SK-N-SH treated with all-trans-retinoic acid at 6 μM for 48 hours (cell line): ENCODE measurements at regions not wholly inside any gene's neighbourhood (a gene's known extent, or its start where the extent isn't known, plus 50 kb on each side); places are given as distances from the start of the nearest gene placed in this dataset.
A peak's percentile ranks its signal among the peaks of the same experiment; 100 is the strongest.

Source experiments
- ATAC-seq: fragments of 200-7000 bp; cut with Tn5 transposase; 3 replicates; pipeline ENCODE4 v1.9.1; 2020; ENCODE audit warnings: mild to moderate bottlenecking, moderate library complexity
- ARNTL ChIP-seq: fragments of 450-650 bp; formaldehyde crosslinking; IDR thresholded peaks from 2 replicates; pipeline ENCODE4 v1.5.0; 2020; ENCODE audit warnings: low read depth, mild to moderate bottlenecking, moderate library complexity, borderline replicate concordance
- BACH2 ChIP-seq: fragments of 250-450 bp; sonication (Bioruptor Pico); IDR thresholded peaks from 2 replicates; pipeline ENCODE4 v1.9.0; 2021; ENCODE audit warnings: mild to moderate bottlenecking, borderline replicate concordance
- CSDC2 ChIP-seq: fragments of 250-450 bp; sonication (Bioruptor Pico); IDR thresholded peaks from 2 replicates; pipeline ENCODE4 v1.5.0; 2020; ENCODE audit warnings: mild to moderate bottlenecking, moderate library complexity
- GLIS3 ChIP-seq: fragments of 250-450 bp; sonication (Bioruptor Pico); IDR thresholded peaks from 2 replicates; pipeline ENCODE4 v1.5.0; 2020; ENCODE audit warnings: mild to moderate bottlenecking, moderate library complexity
- ISL1 ChIP-seq: fragments of 250-450 bp; sonication (Bioruptor Pico); IDR thresholded peaks from 2 replicates; pipeline ENCODE4 v2.1.2; 2022; ENCODE audit warnings: mild to moderate bottlenecking, moderate library complexity
- OSR1 ChIP-seq: fragments of 250-450 bp; sonication (Bioruptor Pico); IDR thresholded peaks from 2 replicates; pipeline ENCODE4 v1.8.0; 2022; ENCODE audit warnings: moderate library complexity, mild to moderate bottlenecking, inconsistent platforms
- PPARA ChIP-seq: fragments of 250-450 bp; sonication (Bioruptor Pico); IDR thresholded peaks from 2 replicates; pipeline ENCODE4 v1.5.0; 2020; ENCODE audit warnings: mild to moderate bottlenecking, borderline replicate concordance
- RARB ChIP-seq: fragments of 250-450 bp; sonication (Bioruptor Pico); IDR thresholded peaks from 2 replicates; pipeline ENCODE4 v1.8.0; 2021; ENCODE audit warnings: mild to moderate bottlenecking, moderate library complexity
- SNAI2 ChIP-seq: fragments of 250-450 bp; sonication (Bioruptor Pico); IDR thresholded peaks from 2 replicates; pipeline ENCODE4 v1.5.0; 2020; ENCODE audit warnings: mild to moderate bottlenecking, moderate library complexity
- TCF4 ChIP-seq: fragments of 250-450 bp; sonication (Bioruptor Pico); IDR thresholded peaks from 2 replicates; pipeline ENCODE4 v1.8.0; 2021; ENCODE audit warnings: mild to moderate bottlenecking, moderate library complexity, borderline replicate concordance
- TOX ChIP-seq: fragments of 250-450 bp; sonication (Bioruptor Pico); IDR thresholded peaks from 2 replicates; pipeline ENCODE4 v1.8.0; 2021; ENCODE audit warnings: mild to moderate bottlenecking, moderate library complexity, borderline replicate concordance
- TSHZ2 ChIP-seq: fragments of 250-450 bp; sonication (Bioruptor Pico); IDR thresholded peaks from 2 replicates; pipeline ENCODE4 v1.5.0; 2020; ENCODE audit warnings: mild to moderate bottlenecking, moderate library complexity
- ZC3H10 ChIP-seq: fragments of 250-450 bp; sonication (Bioruptor Pico); IDR thresholded peaks from 2 replicates; pipeline ENCODE4 v1.5.1; 2021; ENCODE audit warnings: mild to moderate bottlenecking, moderate library complexity
- ZFP3 ChIP-seq: fragments of 250-450 bp; sonication (Bioruptor Pico); IDR thresholded peaks from 2 replicates; pipeline ENCODE4 v1.5.0; 2020; ENCODE audit warnings: mild to moderate bottlenecking, moderate library complexity
- ZNF565 ChIP-seq: fragments of 450-650 bp; formaldehyde crosslinking; conservative IDR thresholded peaks from 2 replicates; pipeline ENCODE4 v1.5.0; 2020; ENCODE audit warnings: low read depth, mild to moderate bottlenecking, moderate library complexity
- ZNF70 ChIP-seq: fragments of 450-650 bp; formaldehyde crosslinking; IDR thresholded peaks from 2 replicates; pipeline ENCODE4 v1.5.0; 2020; ENCODE audit warnings: mild to moderate bottlenecking, moderate library complexity
- ZNF8 ChIP-seq: fragments of 450-650 bp; formaldehyde crosslinking; IDR thresholded peaks from 2 replicates; pipeline ENCODE4 v1.5.0; 2020; ENCODE audit warnings: mild to moderate bottlenecking, moderate library complexity
- TF ChIP-seq, protein P1 (sequence below): fragments of 250-450 bp; sonication (Bioruptor Pico); IDR thresholded peaks from 2 replicates; pipeline ENCODE4 v1.5.1; 2020; ENCODE audit warnings: low read depth, mild to moderate bottlenecking, moderate library complexity
- TF ChIP-seq, protein P2 (sequence below): fragments of 250-450 bp; sonication (Bioruptor Pico); IDR thresholded peaks from 2 replicates; pipeline ENCODE4 v1.8.0; 2021; ENCODE audit warnings: low read depth, mild to moderate bottlenecking, moderate library complexity, borderline replicate concordance
- TF ChIP-seq, protein P3 (sequence below): fragments of 250-450 bp; sonication (Bioruptor Pico); IDR thresholded peaks from 2 replicates; pipeline ENCODE4 v1.5.1; 2021; ENCODE audit warnings: mild to moderate bottlenecking, moderate library complexity

DNA sequence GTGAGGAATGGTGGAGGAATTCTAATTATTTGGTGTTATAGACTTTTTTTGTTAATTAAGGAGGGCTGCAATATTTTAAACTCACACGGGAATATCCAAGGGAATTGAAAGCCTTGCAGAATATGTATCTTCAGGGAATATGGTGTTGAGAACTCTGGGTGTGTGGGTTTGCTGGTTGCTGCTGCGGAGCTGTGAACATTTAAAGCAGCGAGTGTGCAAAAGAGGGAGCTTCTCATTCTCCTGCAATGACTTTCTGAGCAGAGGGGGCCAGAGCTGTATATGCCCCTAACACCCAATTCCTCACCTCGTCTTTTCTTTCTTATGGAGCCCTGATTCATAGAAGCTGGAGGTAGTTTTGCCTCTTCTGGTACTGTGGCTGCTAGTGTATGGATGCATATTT is 217.7 kb downstream of the HIPK3 start:
- no peak for ATAC-seq
- no peak for TF ChIP-seq TSHZ2
- TF ChIP-seq ZNF8, result no peak
- no peak for TF ChIP-seq ISL1 (CRISPR knock-in tag)
- TF ChIP-seq PPARA (CRISPR knock-in tag), result no peak
- TF ChIP-seq TOX (CRISPR knock-in tag), result no peak
- TF ChIP-seq BACH2, result no peak
- TF ChIP-seq, protein P1, sequence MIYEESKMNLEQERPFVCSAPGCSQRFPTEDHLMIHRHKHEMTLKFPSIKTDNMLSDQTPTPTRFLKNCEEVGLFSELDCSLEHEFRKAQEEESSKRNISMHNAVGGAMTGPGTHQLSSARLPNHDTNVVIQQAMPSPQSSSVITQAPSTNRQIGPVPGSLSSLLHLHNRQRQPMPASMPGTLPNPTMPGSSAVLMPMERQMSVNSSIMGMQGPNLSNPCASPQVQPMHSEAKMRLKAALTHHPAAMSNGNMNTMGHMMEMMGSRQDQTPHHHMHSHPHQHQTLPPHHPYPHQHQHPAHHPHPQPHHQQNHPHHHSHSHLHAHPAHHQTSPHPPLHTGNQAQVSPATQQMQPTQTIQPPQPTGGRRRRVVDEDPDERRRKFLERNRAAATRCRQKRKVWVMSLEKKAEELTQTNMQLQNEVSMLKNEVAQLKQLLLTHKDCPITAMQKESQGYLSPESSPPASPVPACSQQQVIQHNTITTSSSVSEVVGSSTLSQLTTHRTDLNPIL (CRISPR knock-in tag), result no peak
- no peak for TF ChIP-seq ARNTL (CRISPR knock-in tag)
- TF ChIP-seq ZC3H10, result no peak
- TF ChIP-seq GLIS3 (CRISPR knock-in tag), result no peak
- no peak for TF ChIP-seq CSDC2 (CRISPR knock-in tag)
- no peak for TF ChIP-seq ZNF70 (CRISPR knock-in tag)
- TF ChIP-seq ZFP3 (CRISPR knock-in tag), result no peak
- TF ChIP-seq TCF4 (CRISPR knock-in tag), result no peak
- TF ChIP-seq, protein P2, sequence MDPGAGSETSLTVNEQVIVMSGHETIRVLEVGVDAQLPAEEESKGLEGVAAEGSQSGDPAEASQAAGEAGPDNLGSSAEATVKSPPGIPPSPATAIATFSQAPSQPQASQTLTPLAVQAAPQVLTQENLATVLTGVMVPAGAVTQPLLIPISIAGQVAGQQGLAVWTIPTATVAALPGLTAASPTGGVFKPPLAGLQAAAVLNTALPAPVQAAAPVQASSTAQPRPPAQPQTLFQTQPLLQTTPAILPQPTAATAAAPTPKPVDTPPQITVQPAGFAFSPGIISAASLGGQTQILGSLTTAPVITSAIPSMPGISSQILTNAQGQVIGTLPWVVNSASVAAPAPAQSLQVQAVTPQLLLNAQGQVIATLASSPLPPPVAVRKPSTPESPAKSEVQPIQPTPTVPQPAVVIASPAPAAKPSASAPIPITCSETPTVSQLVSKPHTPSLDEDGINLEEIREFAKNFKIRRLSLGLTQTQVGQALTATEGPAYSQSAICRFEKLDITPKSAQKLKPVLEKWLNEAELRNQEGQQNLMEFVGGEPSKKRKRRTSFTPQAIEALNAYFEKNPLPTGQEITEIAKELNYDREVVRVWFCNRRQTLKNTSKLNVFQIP, result no peak
- TF ChIP-seq, protein P3, sequence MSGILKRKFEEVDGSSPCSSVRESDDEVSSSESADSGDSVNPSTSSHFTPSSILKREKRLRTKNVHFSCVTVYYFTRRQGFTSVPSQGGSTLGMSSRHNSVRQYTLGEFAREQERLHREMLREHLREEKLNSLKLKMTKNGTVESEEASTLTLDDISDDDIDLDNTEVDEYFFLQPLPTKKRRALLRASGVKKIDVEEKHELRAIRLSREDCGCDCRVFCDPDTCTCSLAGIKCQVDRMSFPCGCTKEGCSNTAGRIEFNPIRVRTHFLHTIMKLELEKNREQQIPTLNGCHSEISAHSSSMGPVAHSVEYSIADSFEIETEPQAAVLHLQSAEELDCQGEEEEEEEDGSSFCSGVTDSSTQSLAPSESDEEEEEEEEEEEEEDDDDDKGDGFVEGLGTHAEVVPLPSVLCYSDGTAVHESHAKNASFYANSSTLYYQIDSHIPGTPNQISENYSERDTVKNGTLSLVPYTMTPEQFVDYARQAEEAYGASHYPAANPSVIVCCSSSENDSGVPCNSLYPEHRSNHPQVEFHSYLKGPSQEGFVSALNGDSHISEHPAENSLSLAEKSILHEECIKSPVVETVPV (CRISPR knock-in tag), result no peak

- TF ChIP-seq TOX (CRISPR knock-in tag), result no peak
- TF ChIP-seq RARB (CRISPR knock-in tag), result no peak
- TF ChIP-seq BACH2, result no peak
- no peak for TF ChIP-seq PPARA (CRISPR knock-in tag)
- TF ChIP-seq, protein P1 (CRISPR knock-in tag), result no peak
- no peak for TF ChIP-seq CSDC2 (CRISPR knock-in tag)
- TF ChIP-seq SNAI2 (CRISPR knock-in tag), result no peak
- TF ChIP-seq ZNF8, result no peak
- TF ChIP-seq TSHZ2, result no peak
- no peak for TF ChIP-seq ZNF565 (CRISPR knock-in tag)
- TF ChIP-seq ZC3H10, result no peak
- TF ChIP-seq ISL1 (CRISPR knock-in tag), result no peak
- TF ChIP-seq GLIS3 (CRISPR knock-in tag), result no peak
- TF ChIP-seq OSR1 (CRISPR knock-in tag), result no peak
- TF ChIP-seq TCF4 (CRISPR knock-in tag), result no peak
- TF ChIP-seq, all 23 proteins: peak for 0
- peak; percentile 13; the same call in 2 of the 3 replicates for ATAC-seq
These were observed 214.4 kb downstream of the HIPK3 start for GRCh38 chr11:33471541-33471940.
